GM21528 (cell line): ENCODE measurements at regions not wholly inside any gene's neighbourhood (a gene's known extent, or its start where the extent isn't known, plus 50 kb on each side); places are given as distances from the start of the nearest gene placed in this dataset.
"Not testable (repeated sequence)": the region's sequence is repeated elsewhere in the genome, so short reads cannot be mapped to it uniquely, and the experiment has no call there.

Experiments used
- ATAC-seq: cut with Tn5 transposase; IDR thresholded peaks from one replicate; pipeline ENCODE4 v1.9.1; 2021; ENCODE audit warnings: mild to moderate bottlenecking, moderate library complexity; ENCODE audit not compliant: unreplicated experiment, low FRiP score

DNA sequence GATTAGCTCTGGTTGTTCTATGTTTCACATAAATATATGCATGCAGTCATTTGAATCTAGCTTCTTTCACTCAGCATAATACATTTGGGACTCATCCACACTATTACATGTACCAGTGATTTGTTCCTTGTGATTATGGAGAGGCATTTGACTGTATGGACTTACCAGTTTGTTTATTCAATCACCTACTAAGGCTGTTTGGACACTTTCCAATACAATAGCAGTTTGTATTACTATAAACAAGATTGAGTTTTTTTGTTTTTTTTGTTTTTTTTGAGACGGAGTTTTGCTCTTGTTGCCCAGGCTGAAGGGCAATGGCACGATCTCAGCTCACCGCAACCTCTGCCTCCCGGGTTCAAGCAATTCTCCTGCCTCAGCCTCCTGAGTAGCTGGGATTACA lies 109.8 kb upstream of the DST start:
- no peak for ATAC-seq

DNA sequence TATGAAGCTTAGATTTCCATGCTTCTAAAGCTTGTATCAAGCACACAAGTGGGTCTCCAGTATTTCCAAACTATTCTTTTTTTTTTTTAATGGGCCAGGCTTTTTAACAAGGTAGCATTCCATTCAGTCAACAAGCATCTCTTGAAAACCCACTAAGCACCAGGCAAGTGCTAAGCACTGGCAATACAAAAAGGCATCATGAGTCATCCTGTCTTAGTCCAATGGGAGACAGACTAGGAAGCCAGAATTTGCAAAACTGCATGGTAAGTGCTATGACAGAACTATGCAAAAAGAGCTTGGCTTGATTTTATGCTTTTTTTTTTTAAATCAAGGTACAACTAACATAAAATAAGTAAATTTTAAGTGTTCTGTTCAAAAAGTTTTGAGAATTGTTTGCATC lies 109.3 kb upstream of the DST start:
- no peak for ATAC-seq

DNA sequence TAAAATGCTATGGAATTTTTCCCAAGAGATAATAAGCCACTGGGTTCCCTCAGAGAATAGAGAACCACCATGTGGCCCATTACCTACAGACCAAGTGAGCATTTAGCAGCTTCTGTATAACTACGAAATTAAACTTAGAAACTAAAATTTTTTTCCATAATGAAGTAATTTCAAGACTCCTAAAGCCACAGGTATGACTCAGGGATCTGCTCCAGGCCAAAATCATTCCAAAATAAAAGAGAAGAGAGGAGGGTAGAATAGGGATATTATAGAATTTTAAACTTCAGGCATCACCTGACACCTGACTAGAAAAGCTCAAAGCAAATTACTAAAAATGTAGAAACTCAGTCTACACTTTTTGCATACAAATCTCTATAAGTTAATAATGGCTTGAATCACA lies 108.9 kb upstream of the DST start:
- no peak for ATAC-seq

DNA sequence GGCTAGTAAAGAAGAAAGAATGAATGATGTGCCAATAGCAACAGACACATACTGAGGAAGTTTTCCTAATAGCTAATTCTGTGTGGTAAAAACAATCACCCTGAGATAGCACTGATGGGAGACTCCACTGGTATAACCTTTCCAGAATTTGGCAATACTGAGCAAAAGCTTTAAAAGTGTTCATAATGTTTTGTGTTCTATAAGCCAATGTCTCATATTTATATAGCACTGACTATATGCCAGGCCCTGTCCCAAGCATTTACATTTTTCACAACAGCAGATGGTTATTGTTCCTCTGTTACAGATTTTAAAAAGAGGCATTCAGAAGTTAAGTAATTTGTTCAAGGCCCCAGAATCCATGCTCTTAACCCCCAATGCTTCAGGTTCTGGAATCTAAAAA lies 108.0 kb upstream of the DST start:
- ATAC-seq, result no peak

DNA sequence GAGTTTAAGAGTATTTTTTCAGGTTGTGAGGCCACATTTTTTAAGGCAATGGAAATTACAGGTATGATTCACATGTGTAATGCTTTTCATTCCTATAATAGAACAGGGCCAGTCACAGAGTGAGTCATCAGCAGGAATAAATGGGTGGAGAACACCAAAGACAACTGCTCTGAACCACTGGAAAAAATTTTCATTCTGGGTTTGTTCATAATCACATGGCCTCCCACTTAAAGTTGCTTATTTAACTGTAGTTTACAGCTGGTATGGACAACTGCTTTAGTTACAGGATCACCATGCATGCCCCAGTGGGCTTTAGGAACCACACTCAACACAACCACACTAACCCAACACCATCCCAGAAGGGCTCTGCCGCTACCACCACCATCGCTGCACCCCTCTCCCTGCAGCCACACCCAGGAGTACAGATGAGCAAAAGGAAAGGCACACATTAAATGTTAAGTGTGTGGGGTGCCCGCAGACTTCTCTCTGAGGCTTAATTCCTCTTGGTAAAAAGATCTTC lies 107.0 kb upstream of the DST start:
- ATAC-seq, result no peak

DNA sequence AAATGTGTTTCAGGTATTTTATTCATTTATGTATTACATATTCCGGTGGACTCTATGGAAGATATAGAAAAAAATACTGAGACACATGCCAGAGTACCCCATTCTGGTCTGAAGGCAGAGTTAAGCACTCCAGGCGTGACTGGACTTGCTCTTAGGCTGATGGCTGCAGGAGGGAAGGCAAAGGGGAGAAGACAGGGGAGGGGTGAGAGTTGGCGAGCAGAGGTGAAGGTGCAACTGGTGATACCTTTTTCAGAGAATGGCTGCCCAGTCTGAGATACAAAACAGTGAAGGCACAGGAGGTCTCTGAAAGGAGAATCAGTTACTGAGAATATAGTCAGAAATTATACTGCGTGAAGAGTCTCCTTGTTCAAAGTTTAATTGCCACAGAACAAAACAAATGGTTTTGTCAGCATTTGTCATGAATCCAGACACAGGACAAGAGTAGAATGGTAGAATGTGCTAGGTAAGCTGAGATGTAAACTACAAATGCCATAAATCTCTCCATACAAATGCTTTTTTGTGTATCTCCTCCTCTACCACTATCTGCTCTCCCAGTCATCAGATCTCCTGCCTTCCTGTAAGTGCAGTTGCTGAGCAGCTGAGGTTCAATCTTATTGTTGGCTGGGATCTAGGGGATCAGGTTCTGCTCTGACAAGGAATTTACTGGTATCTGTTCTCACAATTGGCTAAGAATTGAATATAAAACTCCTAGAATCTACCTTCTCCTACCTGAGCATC lies 104.2 kb upstream of the DST start:
- ATAC-seq, result no peak

DNA sequence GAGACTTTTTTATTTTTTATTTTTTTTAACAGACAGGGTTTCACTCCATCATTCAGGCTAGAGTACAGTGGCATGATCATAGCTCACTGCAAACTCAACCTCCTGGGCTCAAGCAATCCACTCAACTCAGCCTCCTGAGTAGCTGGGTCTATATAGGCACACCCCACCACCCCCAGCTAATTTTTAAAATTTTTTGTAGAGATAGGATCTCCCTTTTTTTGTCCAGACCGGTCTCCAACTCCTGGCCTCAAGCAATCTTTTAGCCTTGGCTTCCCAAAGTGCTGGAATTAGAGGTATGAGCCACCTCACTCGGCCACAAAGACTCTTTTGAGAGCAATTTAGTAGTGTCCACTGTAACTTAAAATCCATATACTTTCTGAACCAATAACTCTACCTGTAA lies 103.3 kb upstream of the DST start:
- ATAC-seq, result no peak

DNA sequence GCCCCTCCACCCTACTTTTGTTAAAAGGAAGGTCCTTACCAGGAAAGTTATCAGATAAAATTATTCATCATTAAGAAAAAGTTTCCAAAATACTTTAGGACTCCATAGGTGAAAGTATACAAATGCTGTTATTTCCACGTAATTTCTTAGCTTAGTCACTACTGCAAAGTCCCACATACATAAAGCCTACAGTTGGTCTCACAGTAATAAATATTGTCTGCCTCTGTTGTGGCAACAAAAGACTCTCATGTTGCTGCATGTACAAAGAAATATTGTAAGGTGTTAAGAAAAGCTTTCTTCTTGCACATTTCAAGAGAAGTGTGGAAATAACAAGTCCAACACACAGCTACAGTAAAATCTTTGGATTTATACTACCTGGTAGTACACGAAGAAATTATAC lies 102.4 kb upstream of the DST start:
- no peak for ATAC-seq

DNA sequence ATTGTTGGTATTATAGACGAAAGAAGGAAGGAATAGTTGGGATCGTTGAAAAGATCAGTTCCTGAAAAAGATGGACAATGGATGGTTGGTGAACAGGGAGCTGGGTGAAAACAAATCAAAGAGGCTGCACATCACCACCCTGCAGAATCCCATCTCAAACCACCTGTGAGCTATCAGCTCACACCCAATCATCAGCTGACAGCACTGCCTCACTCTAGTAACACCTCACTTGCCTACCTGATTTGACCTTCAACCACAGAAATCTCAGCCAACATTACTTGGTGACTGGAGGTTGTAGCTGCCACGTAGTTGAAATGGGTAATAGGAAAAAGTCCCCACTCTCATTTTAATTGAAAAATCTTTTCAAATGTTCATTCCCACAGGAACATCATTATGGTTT lies 101.8 kb upstream of the DST start:
- no peak for ATAC-seq

DNA sequence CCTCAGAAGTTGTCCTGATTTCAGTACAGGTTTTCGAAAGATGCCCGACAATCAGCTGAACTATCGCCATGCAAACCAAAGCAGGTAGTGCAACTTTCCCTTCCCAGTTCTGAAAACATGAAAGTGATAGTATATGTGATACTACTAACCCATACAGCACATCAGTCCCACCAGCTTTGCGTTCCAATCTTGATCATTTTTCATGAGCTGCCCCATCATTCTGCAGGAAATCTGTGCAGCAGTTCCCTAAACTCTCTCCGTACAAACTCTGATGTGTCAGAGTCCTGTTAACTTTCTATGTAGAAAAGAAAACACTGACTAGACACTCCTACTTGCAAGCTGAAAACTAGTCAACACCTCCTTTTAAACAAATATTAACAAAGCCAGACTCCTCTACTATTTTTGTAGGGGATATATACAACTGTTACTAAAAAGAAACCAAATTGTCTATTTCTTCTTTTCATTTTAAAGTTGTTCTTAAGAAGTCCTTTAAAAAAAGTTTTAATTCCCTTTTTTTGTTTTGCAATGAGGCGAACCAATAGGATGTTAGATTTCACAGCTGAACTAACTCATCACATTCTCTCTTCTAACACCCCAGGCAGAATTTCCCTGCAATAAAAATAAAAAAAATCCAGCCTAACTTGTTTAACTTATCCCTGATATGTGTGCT lies 99.6 kb upstream of the DST start:
- ATAC-seq, result peak; percentile 61

DNA sequence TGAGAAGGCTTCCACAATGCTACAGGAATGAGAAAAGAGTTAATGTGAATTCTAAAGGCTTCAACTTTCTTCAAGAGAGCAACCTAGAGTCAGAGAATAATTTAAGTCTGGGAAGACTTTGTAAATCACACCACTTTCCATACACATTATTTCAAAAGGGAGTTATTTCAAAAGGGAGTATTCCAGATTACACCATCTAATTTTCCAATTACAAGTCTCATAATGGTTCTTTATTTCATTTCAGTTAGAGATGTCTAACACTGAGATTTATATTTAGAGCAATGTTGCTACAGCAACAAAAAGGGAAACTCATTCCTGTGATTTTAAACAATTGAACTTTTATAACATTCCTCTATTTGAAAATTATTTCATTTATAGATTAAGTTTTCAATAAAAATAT lies 98.8 kb upstream of the DST start:
- ATAC-seq, result no peak

DNA sequence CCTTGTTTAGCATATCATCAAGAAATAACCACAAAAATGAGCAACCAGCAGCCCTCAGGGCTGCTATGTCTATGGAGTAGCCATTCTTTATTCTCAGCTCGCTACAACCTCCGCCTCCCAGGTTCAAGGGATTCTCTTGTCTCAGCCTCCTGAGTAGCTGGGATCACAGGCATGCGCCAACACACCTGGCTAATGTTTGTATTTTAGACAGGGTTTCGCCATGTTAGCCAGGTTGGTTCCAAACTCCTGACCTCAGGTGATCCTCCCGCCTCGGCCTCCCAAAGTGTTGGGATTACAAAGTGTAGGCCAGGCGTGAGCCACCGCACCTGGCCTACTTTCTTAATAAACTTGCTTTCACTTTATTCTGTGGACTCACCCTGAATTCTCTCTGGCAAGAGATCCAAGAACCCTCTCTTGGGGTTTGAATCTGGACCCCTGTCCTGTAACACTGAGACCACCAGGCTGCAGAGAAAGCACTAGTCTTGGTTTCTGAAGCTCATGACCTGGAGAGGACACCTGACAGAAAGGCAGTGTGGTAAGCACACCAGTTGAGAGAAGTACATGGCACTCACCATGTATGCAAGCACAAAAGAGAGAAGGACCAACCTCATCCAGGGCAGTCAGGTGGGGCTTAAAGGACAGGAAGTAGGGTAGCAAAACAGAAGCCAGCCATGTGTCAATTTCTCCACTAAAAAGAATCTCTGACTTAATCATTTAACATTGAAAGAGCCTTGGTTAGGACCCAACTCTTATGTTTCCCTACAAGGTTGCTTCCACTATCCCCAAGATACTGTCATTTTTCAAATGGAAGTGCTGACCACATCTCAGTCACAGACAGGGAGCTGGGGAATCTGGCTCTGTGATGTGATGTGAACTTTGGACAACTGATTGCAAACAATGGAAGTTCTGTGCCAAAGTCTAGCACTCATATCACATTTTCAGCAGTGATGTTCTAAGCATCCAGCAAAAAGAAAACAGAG lies 97.4 kb upstream of the DST start:
- no peak for ATAC-seq

DNA sequence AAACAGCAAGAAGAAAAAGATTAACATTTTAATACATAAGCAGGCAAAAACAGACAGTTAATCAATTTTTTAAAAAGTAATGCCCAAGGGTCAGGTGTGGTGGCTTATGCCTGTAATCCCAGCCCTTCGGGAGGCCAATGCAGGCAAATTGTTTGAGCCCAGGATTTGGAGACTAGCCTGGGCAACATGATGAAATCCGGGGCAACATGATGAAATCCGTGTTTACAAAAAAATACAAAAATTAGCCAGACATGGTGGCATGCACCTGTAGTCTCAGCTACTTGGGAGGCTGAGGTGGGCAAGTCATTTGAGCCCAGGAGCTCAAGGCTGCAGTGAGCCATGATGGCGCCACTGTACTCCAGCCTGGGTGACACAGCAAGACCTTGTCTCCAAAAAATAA lies 94.1 kb upstream of the DST start:
- ATAC-seq, result no peak

DNA sequence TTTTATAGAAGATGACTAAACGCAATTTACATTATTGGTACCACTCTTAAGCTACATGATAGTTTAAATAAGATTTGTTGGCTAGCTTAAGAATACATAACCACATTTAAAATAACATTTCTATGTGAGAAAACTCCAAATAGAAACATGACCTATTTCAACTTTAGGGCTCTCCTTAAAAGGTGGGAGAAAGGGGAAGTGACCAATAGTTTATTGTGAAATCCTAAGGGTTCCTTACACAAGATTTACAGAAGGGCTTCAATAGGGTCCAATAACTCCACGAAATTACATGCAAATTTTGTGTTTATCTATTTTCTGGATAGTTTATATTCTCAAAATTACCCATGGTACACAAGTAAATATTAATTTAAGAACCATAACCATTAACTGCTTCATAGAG lies 91.6 kb upstream of the DST start:
- ATAC-seq, result no peak

DNA sequence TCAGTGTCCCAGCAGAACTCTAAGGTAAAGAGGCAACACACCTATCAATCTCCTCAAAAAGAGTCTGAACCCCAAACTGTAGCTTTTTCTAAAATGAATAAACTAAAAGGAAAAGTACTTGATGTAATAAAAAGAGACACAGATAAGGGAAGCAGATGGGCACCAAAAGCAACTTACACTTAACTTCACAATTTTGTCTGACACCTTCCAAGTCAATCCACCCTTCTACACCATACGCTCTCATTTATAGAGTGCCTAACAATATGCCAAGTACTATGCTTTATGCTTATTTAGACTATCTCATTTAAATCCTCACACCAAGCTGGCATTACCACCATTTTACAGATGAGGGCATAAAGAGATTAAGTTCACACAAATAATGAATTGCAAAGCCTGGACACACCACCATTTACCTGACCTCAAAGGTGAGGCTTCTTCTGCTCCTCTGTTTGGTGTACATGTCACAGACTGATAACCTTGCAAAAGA lies 90.6 kb upstream of the DST start:
- ATAC-seq, result no peak

DNA sequence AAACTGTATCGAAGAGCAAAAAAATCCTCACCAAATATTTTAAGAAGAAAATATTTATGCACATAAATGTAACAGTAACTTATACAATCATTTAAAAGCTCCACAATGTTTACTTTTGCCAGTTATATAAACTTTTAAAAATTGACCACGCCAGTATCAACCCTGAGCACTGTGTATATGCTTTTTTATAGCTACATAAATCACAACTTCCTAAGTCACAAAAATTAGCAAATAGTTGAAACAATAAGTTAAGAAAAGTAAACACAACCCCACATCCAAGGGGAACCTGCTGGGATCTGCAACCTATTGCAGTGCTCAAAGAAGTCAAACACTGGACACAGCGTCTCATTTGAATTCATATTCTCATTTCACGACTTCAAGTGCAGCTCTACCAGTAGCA lies 89.8 kb upstream of the DST start:
- no peak for ATAC-seq

DNA sequence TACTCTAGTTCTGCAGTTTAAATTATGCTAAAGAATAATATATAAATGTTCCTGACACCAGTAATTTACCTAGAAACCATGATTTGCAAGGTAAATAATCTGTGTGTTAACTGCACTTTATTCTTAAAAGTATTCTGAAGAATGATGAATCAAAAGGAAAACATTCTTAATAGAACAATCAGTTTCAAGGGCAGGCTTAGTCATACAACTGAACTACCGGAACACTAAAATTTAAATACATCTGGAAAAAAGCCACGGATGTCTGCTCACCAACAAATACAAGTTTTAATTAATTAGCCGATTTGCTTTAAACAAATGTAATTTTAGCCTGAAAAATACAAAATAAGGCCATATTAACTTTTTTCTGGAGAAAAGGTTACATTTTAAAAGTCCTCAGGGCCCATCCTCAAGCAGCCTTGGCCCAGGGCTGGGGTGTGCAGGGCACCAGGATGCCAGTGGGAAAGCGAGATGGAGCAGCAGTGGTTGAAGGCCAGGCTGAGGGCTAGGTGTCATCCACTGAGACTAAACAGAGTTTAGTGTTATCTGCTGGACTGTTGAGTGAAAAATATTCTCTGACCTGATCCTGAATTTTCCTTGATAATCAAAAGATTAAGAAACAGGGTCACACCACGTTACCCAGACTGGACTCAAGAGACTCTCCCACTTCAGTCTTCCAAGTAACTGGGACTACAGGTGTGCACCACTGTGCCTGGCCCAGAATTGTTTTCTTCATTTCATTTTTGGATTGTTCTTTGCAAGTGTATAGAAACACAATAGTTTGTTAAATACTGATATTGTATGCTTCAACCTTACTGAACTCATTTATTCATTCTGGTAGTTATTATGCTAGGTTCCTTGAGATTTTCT lies 88.2 kb upstream of the DST start:
- no peak for ATAC-seq

DNA sequence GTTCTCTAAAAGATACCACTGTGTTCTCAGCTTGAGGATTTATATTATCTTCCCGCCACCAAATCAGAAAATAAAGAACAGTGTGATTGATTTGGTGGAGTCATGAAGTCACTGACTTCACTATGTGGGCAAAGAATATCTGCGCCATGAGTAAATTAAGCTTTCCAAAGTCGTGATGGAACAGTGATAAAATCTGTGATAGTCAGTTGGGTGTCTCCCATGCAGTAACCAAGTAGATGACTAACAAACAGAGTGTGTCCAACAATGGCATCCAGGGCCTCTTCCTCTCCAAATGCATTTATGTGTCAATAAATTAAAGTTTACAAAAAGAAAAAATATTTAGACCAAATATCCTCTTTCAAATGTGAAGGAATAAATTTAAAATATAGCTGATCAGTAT lies 87.0 kb upstream of the DST start:
- no peak for ATAC-seq

DNA sequence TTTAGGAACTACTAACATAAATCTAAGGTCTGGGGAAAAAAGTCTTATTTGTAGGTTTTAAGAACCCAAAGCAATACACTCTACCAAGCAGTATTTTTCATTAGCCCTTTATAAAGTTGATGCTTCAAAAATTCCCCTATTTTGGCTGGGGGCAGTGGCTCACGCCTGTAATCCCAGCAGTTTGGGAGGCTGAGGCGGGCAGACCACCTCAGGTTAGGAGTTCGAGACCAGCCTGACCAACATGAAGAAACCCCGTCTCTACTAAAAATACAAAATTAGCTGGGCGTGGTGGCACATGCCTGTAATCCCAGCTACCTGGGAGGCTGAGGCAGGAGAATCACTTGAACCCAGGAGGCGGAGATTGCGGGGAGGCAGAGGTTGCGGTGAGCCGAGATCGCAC lies 86.5 kb upstream of the DST start:
- ATAC-seq, result not testable (repeated sequence)
